ENCODE measurements at regions not wholly inside any gene's neighbourhood (a gene's known extent, or its start where the extent isn't known, plus 50 kb on each side); places are given as distances from the start of the nearest gene placed in this dataset.

GRCh38 chr10:78843495-78843894 is 225.3 kb upstream of the ZMIZ1 start:
- H3K9me3 Mint-ChIP-seq (ENCODE audit: insufficient read depth) = peaks cover 11% of the 10 kb centered on the region
- no peak overlapping the region for H2AFZ ChIP-seq (ENCODE audit: insufficient read depth, low read depth, low read length, poor library complexity, severe bottlenecking)
- CTCF ChIA-PET = no interaction called here

DNA sequence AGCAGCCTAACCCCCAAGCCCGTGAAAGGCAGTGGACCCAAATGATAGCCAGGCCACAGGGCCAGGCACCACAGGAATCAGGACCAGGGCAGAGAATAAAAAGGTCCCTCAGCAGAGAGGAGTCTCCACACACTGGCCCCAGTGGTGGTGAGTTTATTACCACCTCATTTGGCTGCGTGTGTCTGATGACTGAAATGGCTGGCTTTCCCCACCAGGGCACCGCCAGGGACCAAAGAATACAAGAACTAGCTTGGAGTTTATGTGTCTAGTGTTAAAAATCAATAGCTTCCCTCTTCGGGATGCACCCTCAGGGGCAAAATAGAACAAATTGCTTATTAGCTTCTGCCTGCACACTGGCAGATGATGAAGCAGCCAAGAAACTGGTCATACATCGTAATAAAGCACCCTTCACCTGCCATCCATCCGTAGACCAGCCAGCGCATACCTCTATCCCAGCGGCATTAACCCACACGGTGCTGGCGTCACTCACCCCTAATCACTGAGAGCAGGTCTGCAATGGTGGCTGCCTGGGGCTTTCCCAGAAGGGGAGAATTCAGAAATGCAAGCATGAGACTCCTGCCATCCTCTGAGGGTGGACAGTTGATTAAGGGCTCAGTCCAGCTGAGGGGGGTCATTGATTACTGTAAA is 223.7 kb upstream of the ZMIZ1 start:
- 79% methylated on average over 4 of the region's 10 CpGs for WGBS (ENCODE audit: insufficient coverage)
- Mint-ChIP-seq H3K9me3 (ENCODE audit: insufficient read depth) (peaks cover 11% of the 10 kb centered on the region), H3K4me3 (no peak overlapping the region), H3K27ac (no peak overlapping the region), H3K4me1 (no peaks in the 10 kb centered on the region), H3K27me3 (peaks cover 14% of the 10 kb centered on the region)
- Histone ChIP-seq H4K20me1 (ENCODE audit: control insufficient read depth, insufficient read depth, low read length, poor library complexity, severe bottlenecking) (no peaks in the 10 kb centered on the region), H3K9ac (ENCODE audit: low read length) (no peak overlapping the region), H3K4me3 (ENCODE audit: control extremely low read depth in 1 of 5, extremely low read depth in 1 of 5, insufficient read depth in 1 of 5, low read depth in 2 of 5, low read length in 4 of 5) (no peak overlapping the region), H3K4me1 (ENCODE audit: control insufficient read depth in 2 of 2, insufficient read depth in 2 of 2, low read length in 2 of 2) (no peaks in the 10 kb centered on the region), H3K36me3 (replicated peaks in 1 of 2; ENCODE audit: control extremely low read depth in 1 of 2, control insufficient read depth in 1 of 2, extremely low read depth in 1 of 2, insufficient read depth in 2 of 2, low read length in 1 of 2) (no peaks in the 10 kb centered on the region), H3K4me2 (replicated peaks; ENCODE audit: low read depth, low read length, poor library complexity, severe bottlenecking) (no peak overlapping the region), H3K9me3 (ENCODE audit: control extremely low read depth in 1 of 3, control insufficient read depth in 2 of 3, insufficient read depth in 1 of 3, low read length in 2 of 3) (peaks cover 0 to 5% (median 0%) of the 10 kb centered on the region in 3 donors), H2AFZ (ENCODE audit: insufficient read depth, low read depth, low read length, poor library complexity, severe bottlenecking) (no peak overlapping the region), H3K27ac (ENCODE audit: low read length in 2 of 2) (no peak overlapping the region), H3K79me2 (ENCODE audit: control insufficient read depth, insufficient read depth, low read length) (no peaks in the 10 kb centered on the region), H3K27me3 (replicated peaks in 1 of 4; ENCODE audit: control extremely low read depth in 1 of 4, control insufficient read depth in 3 of 4, insufficient read depth in 4 of 4, low read length in 3 of 4) (no peaks in the 10 kb centered on the region)
- ATAC-seq (ENCODE audit: low read depth) (no peak), DNase-seq (no peak)
- TF ChIP-seq, protein P1, sequence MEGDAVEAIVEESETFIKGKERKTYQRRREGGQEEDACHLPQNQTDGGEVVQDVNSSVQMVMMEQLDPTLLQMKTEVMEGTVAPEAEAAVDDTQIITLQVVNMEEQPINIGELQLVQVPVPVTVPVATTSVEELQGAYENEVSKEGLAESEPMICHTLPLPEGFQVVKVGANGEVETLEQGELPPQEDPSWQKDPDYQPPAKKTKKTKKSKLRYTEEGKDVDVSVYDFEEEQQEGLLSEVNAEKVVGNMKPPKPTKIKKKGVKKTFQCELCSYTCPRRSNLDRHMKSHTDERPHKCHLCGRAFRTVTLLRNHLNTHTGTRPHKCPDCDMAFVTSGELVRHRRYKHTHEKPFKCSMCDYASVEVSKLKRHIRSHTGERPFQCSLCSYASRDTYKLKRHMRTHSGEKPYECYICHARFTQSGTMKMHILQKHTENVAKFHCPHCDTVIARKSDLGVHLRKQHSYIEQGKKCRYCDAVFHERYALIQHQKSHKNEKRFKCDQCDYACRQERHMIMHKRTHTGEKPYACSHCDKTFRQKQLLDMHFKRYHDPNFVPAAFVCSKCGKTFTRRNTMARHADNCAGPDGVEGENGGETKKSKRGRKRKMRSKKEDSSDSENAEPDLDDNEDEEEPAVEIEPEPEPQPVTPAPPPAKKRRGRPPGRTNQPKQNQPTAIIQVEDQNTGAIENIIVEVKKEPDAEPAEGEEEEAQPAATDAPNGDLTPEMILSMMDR (IDR thresholded peaks at IDR 0.05) = no peak
- TF ChIP-seq EZH2 (IDR thresholded peaks at IDR 0.05; ENCODE audit: borderline replicate concordance, insufficient read depth, low read depth, low read length, poor library complexity, severe bottlenecking) = no peak
- POLR2A ChIA-PET = no interaction called here
- intact Hi-C loops (cut with micrococcal nuclease) = no loop called here
- CTCF ChIA-PET = no interaction called here

More at GRCh38 chr10:78843495-78843894, 225.3 kb upstream of the ZMIZ1 start:
- WGBS (ENCODE audit: insufficient coverage) = 100% methylated on average over 1 of the region's 1 CpG
- Histone ChIP-seq H3K9me3 (ENCODE audit: control extremely low read depth in 1 of 3, control insufficient read depth in 2 of 3, insufficient read depth in 1 of 3, low read length in 2 of 3) (peaks cover 0 to 5% (median 0%) of the 10 kb centered on the region in 3 donors), H3K27me3 (replicated peaks in 1 of 4; ENCODE audit: control extremely low read depth in 1 of 4, control insufficient read depth in 3 of 4, insufficient read depth in 4 of 4, low read length in 3 of 4) (peaks cover 0 to under 1% (median 0%) of the 10 kb centered on the region in 4 experiments), H3K4me3 (ENCODE audit: control extremely low read depth in 1 of 5, extremely low read depth in 1 of 5, insufficient read depth in 1 of 5, low read depth in 2 of 5, low read length in 4 of 5) (no peak overlapping the region), H3K4me2 (replicated peaks; ENCODE audit: low read depth, low read length, poor library complexity, severe bottlenecking) (no peak overlapping the region), H3K79me2 (ENCODE audit: control insufficient read depth, insufficient read depth, low read length) (no peaks in the 10 kb centered on the region), H3K4me1 (ENCODE audit: control insufficient read depth in 2 of 2, insufficient read depth in 2 of 2, low read length in 2 of 2) (no peaks in the 10 kb centered on the region), H3K36me3 (replicated peaks in 1 of 2; ENCODE audit: control extremely low read depth in 1 of 2, control insufficient read depth in 1 of 2, extremely low read depth in 1 of 2, insufficient read depth in 2 of 2, low read length in 1 of 2) (no peaks in the 10 kb centered on the region), H3K9ac (ENCODE audit: low read length) (no peak overlapping the region), H3K27ac (ENCODE audit: low read length in 2 of 2) (no peak overlapping the region), H4K20me1 (ENCODE audit: control insufficient read depth, insufficient read depth, low read length, poor library complexity, severe bottlenecking) (no peaks in the 10 kb centered on the region)
- no peak for ATAC-seq (ENCODE audit: low read depth)
- intact Hi-C loops (cut with micrococcal nuclease) = no loop called here
- Mint-ChIP-seq H3K27ac (no peak overlapping the region), H3K4me1 (no peaks in the 10 kb centered on the region), H3K4me3 (no peak overlapping the region), H3K27me3 (peaks cover 19% of the 10 kb centered on the region)
- DNase-seq = no peak
- TF ChIP-seq, protein P1 (IDR thresholded peaks at IDR 0.05) = no peak
- no peak for TF ChIP-seq EZH2 (IDR thresholded peaks at IDR 0.05; ENCODE audit: borderline replicate concordance, insufficient read depth, low read depth, low read length, poor library complexity, severe bottlenecking)
- POLR2A ChIA-PET = no interaction called here
